HG02840 (cell line): ENCODE measurements at regions not wholly inside any gene's neighbourhood (a gene's known extent, or its start where the extent isn't known, plus 50 kb on each side); places are given as distances from the start of the nearest gene placed in this dataset.

Experiments used
- ATAC-seq: cut with Tn5 transposase; IDR thresholded peaks from one replicate; pipeline ENCODE4 v1.9.1; 2021; ENCODE audit warnings: mild to moderate bottlenecking, moderate library complexity, moderate number of reproducible peaks; ENCODE audit not compliant: unreplicated experiment, low FRiP score

DNA sequence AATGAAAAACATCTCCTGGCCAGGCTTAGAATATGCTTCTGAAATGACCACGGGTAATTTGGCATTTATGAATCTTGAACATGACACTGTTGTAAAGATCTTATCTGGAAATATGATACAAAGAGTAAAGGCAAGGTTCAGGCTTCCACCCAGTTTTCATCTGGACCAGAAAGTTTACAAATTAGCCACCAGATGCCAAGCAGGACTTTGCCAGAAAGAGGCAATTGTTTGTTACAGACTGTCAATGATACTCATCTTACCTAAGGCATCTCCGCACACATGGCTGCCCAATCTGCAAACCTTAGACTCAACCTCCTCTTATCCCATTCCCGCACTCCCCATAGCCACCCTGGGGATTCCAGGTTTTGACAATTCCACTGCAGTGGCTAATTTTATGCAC is 795.3 kb downstream of the TYW1 start:
- ATAC-seq = no peak

DNA sequence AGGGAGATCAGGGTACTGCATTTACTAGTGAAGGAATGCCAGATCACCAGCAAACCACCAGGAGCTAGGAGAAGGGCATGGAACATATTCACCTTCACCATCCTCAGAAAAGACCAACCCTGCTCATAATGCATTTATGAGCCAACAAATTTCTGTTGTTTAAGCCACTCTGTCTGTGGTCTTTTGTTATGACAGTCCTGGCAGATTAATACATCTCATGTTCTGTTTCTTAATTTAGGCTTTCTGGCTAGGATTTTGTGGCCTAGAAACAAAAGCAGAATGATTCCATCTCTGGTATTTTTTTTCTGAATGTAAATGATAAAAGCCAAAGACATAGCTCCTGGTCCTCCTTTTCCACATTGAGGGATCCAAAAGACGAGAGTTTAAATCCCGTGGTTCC is 797.9 kb downstream of the TYW1 start:
- no peak for ATAC-seq

DNA sequence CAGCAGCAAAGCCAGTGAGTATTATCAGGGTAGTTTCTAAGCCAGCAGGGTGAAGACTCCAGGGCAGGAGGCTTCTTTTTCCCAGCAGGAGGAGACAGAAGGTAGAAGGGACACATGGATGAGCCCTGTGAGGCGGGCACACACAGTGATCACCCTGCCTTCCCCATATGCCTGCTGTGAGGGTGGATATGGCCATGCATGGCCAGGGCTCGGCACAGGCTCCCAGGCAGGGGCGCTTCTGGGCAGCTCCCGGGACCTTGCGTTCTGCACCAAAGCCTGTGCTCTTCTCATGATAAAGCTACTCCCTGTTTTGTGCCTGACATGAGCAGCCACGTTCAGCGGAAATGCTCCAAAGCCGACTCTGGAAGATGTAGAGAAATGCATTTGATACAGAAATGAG is 807.2 kb downstream of the TYW1 start:
- no peak for ATAC-seq

DNA sequence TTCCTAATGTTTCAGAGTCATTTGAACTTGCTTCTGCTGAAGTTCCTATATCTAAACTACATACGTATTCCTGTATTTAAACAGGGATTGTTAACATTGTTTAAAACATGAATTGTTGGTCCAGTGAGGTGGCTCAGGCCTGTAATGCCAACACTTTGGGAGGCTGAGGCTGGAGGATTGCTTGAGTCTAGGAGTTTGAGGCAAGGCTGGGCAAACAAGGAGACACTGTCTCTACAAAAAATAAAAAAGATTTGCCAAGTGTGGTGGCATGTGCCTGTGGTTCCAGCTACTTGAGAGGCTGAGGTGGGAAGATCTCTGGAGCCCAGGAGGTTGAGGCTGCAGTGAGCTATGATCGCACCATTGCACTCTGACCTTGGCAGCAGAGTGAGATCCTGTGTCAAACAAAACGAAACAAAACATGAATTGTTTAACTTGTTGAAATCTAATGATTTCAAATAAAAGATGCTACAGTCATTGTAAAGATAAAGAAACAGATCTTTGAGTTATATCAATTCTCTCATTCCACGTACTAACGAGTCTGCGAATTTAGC is 809.4 kb downstream of the TYW1 start:
- no peak for ATAC-seq

DNA sequence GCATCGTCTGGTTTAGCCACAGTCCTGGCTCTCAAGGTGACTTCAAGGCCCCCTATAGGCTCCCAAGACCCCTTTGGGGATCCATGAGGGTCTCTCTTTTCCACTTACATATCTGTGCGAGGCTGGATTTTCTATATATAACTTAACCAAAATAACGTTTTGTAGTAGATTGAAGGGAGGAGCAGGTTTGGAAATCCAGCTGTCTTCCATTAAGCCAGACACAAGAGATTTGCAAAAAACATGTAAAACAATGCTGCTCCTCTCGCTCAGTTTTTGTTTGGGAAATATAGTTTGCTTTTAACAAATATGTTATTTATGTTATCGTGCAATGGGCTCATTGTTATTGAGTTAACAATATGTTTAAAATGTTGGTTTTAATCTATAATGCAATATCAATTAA is 811.2 kb downstream of the TYW1 start:
- no peak for ATAC-seq

DNA sequence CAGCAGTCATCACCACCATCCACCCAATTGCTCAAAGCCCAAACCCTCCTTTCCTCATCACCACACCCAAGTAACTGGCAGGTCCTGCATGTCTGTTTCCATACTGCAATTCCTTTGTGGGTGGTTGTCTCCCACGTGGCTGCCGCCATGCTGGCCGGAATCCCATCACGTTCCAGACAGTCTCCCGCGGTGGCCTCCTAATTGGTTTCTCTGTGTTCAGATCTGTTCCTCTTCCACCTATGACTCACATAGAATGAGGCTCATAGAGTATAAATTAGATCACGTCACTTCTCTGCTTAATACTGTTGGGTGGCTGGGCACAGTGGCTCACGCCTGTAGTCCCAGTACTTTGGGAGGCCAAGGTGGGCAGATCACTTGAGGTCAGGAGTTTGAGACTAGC is 813.0 kb downstream of the TYW1 start:
- no peak for ATAC-seq

DNA sequence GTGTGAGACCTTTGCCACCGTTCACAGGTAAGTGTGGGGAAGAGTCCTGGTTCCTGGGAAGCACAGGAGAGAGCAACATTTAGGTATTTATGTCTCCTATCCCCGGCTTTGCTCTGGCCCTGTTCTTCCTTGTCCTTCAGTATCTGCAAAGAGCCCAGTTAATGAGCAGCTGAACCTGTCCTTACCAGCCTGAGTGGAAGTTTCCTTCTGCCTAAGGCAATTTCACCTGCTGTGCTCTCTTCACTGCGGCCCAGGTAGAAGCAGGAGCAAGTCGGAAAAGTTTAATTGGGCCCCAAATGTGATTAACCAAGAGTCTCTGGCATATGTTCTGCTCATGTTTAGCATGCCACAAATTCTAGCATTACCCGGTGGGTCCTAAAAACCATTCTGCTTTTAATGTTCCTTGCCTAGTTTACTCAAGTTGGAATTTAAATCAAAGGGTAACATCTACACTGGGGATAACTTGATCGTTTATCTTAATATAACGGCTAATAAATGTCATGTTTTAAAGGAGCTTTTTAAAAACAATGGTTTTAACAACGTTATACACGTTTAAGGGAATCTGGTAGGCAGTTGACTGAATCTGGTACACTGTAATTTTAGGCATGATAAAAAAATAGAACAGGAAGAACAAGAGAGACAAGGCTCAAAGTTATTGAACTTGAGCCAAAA is 817.1 kb downstream of the TYW1 start:
- ATAC-seq = no peak

DNA sequence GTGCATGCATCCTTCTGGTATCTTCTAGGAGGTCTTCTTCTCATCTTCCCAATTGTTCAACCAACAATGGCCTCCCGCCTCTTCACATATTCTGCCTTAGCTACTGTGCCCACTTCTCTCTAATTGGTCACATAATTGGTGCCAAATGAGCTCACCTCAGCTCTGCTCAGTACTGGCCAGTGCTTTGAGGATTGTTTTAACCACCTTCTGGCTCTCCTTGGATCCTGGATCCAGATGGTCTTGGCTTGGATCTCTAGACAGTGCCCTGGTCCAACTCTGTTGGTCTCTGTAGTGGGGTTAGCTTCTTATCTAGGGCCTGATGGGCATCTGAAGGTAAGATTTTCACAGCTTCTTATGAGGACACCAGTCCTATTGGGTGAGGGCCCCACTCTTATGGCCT is 820.8 kb downstream of the TYW1 start:
- no peak for ATAC-seq

DNA sequence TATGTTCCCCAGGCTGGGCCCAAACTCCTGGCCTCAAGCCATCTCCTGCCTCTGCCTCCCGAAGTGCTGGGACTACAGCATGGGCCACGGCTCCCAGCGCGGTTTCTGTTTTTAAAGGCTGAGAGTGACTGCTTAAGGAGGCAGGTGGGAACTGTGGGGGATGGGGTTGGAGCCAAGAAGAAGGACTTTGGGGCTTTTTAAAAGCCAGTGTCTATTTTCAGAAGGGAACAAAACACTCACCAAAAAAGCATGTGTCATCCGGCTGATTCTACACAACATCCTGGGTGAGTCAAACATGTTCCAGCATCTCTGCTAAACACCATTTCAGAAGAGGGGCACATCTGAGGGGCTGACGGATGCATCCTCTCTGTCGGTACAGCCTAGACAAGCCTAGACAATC is 824.5 kb downstream of the TYW1 start:
- no peak for ATAC-seq

DNA sequence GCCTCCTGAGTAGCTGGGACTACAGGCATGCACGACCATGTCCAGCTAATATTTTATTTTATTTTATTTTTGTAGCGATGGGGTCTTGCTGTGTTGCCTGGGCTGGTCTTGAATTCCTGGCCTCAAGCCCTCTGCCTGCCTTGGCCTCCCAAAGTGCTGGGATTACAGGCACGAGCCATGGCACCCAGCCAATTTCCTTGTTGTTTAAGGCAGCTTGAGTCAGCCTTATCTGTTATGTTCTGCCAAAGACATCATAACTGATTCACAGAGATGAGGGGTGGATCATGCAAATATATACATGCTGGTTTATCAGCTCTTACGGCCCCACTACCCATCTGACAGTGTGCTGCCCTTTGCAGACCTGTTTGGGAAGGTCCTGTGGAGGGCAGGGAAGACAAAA is 826.7 kb downstream of the TYW1 start:
- no peak for ATAC-seq

DNA sequence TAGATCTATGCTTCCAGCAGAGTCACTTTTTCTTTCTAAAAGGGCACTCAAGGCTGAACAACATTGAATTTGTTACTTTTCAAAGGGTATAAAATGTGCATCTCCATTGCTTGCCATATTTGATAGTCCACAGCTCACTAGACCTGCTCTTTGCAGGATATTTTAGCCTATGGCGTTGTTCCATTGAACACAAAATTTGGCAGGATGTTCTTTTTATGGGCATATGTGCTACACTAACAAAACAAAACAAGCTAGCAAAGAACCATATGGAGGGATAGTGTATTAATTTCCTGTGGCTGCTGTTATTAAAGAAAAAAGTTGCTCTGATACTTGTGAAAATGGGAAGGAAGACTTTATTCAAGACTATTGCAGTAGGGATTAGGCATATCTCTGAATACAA is 828.7 kb downstream of the TYW1 start:
- no peak for ATAC-seq

DNA sequence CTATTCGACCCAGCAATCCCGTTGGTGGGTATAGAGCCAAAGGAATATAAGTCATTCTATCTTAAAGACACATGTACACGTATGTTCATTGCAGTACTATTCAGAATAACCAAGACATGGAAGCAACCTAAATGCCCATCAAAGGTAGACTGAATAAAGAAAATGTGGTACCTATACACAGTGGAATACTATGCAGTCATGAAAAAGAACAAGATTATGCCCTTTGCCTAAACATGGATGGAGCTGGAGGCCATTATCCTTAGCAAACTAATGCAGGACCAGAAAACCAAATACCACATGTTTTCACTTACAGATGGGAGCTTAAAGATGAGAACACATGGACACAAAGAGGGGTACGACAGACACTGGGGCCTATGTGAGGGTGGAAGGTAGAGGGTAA is 845.3 kb downstream of the TYW1 start:
- no peak for ATAC-seq

DNA sequence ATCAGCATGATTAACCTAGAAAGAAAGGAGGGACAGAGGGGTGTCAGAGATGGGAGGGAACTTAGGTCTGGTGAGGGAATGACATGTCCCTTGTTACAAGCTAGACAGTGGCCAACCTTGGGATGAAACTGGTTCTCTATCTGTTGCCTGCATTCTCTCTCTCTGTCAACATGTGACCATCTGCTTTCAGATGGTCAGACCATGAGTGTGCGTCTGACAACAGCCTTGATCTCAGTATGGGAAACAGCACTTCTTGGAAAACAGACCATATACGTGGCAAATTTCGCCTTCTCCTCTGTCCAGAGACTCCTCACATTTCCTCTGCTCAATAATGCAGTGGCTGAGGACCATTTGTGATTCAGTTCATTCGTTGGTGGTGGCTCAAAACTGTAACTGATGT is 845.9 kb downstream of the TYW1 start:
- ATAC-seq = no peak

DNA sequence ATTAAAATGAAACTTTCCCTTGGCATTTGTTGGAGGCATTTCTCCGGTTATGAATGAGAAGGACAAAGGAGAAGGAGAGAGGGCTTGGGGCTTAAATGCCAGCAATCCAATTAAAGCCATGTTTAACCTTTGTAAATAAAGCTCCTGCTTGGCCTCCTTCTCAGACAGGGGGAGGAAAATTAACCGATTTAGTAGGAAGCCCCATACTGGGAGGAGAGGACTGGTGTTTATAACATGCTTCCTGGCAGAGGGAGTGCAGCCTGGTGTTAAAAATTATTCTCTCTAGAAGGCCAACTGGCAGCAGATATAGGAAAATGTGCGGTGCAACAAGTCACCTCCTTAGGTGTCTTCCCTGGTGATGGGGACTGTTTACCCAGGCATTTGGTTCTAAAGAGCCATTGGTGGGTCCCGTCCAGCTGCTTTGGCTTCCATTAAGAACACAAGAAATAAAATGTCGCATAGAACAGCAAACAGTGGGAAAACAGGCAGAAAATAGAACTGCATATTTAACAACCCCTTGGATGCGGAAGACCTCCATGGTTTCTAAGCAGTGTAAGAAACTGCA is 846.5 kb downstream of the TYW1 start:
- no peak for ATAC-seq

DNA sequence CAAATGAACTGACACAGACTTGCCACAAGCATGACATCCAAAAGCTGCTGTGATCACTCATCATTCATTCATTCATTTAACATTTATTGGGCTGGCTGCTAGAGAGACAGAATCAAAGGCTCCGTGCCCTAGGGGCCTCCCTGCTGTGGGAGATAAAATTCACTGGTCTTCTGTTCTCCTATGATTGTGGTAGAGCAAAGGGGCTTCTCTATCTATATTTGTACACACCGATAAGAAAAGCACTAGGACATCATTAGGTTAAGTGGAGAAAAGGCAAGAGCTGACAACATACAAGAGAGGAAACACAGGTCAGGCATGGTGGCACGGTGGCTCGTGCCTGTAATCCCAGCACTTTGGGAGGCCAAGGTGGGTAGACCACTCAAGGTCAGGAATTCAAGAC is 847.0 kb downstream of the TYW1 start:
- no peak for ATAC-seq

DNA sequence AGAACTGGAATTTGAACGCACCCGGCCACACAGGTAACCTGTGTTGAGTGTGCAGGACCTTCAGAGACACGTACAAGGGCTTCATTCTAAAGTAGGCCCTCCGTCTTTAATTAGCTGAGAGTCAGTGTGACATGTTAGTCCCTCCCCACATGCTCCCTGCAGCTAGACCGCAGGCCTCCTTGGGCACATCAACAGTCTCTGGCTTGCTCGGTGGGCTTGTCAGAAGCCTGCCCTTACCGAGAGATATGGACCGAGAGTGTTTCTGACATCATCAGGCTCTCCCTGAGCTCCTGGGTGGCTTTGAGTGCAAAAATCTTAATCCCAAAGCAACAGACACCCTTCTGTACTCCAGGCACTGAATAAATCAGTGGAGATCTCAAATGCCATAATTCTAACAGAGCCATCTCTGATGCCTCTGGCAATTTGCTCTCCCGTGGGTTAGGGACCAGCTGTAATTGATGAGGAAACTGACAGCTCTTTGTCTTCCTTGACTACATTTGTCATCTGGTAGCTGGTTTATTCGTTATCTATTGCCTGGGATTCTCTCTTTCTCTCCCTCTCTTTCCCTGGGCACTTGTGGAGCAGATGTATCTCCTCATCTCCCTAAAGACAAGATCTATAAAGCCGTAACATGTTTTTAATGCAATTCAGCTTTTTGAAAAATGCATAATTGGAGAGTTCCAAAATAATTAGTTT is 850.6 kb downstream of the TYW1 start:
- ATAC-seq = no peak

DNA sequence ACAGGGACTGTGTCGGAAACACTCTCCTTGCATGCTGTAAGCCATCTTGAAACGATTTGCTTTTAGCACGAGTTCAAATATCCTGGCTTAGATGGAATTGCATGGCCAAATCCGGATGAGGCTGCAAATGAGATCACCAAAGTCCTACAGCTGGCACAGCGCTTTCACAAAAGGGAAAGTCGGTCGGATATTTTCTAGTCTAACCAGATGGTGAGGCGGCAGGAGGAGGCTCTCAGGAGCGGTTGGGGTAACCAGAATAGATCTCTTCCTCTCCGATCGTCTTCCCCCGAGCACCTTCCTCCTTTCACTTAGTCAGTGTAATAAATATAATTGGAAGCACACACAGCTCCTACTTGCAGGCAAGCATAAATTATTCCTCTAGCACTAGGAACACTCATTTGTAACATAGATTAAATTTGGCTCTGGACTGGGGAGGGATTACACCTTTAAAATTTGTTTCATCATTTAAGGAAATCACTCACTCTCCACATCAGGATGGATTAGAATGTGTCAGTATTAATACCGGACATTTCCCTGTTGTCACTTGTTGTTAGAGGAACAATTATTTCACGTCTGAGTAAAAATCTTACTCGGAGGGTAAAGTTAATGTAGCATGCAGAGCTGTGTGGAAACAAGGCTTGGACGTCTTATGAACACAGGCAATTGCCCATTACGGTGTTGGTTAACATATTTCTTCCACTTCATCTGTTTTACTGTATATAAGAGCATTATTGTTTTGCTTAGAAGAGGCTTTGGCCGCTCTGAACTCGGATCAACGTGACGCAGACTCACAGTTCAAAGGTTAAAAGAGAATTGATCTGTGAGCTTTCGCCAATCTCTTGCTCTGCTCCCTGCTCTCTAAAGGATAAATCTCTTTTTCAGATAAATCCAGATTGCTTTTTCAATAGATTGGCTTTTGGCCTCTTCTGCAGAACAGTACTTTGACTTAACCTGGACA is 857.9 kb downstream of the TYW1 start:
- ATAC-seq = no peak

DNA sequence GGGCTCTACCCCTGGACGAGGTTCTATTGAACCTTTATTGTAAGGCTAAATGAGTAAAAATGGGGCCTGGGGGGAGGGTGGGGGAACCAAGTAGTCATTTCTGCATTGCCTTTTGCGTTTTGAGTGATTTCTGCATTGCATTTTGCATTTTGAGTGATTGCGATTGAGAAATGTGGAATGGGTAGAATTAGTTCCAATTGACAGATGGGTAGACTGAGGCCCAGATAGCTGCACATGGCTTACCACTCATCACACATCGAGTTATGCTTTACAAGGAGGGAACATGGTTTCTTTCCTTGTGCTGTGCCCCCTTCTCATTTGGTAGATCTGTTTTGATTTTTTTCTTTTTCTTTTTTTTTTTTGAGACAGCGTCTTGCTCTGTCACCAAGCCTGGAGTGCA is 858.7 kb downstream of the TYW1 start:
- no peak for ATAC-seq

DNA sequence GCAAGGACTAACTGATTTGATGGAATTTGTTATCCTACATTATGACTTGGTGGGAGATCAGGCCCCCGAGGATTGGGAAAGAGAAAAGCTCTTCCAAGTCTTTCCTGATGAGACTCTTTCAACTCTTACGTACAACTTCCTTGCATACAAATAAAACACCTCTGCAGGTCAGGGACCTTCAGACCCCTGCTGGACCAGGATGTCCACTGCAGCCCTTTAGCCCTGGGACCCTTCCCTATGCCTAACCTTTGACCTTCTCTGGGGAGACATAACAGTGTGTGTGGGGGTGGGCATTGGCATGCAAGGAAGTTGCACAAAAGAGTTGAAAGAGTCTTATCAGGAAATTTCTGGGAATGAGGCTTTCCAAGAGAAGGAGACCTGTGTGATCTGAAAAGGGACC is 859.4 kb downstream of the TYW1 start:
- ATAC-seq = no peak

DNA sequence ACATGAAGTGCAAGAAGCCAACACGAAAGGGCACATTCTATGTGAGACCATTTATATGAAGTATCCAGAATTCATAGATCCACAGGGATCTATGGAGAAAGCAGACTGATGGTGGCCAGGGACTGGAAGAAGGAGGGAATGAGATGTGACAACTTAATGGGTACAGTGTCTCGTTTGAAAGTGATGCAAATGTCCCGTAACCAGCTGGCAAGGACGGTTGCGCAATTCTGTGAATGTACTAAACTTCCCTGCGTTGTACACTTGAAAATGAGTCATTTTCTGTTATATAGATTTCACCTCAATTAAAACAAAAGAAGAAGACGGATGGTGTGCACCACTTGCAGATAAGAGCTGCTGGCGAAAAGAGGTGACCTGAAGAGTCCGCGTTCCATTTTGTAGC is 861.1 kb downstream of the TYW1 start:
- no peak for ATAC-seq

DNA sequence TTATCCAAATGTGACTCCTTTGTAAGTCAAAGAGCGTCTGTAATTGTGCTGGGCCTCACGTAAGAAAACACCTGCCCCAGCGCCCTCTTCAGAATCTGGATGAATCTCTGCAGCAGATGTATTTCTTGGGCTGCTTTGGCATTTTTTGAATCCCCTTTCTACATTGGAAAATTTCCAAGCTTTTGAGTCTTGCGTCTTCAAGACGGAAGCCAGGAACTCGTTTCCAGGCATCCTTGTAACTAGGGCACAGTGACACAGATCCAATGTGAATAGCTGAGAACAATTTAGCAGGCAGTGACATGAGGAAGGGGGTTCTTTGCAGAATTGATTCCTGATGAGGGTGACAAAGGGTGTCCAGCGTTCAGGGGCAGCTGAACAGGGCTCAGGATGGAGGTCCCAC is 862.3 kb downstream of the TYW1 start:
- ATAC-seq = no peak
